Activated CD4-positive, alpha-beta memory T cell treated with anti-CD3 and anti-CD28 coated beads for 36 hours (primary cell): ENCODE measurements at regions not wholly inside any gene's neighbourhood (a gene's known extent, or its start where the extent isn't known, plus 50 kb on each side); places are given as distances from the start of the nearest gene placed in this dataset.

Experiments
- CTCF ChIA-PET: fragments of 350-600 bp; sonication (Branson Sonifier 250); formaldehyde crosslinking; loops from one replicate; lab custom pipeline; 2021; ENCODE audit warnings: antibody characterized with exemption, inconsistent platforms; lab: Charles Lee
- POLR2A ChIA-PET: fragments of 350-600 bp; sonication (Branson Sonifier 250); formaldehyde crosslinking; loops from one replicate; lab custom pipeline; 2021; ENCODE audit warnings: antibody characterized with exemption; lab: Charles Lee
- DNase-seq: peaks from one replicate; pipeline ENCODE4 v3.0.0-alpha.2; 2020
- H3K27ac Mint-ChIP-seq: one replicate; pipeline ENCODE4 v1.8.0; 2021; ENCODE audit warnings: mixed read lengths
- H3K27me3 Mint-ChIP-seq: one replicate; pipeline ENCODE4 v1.8.0; 2021; ENCODE audit warnings: mixed read lengths
- H3K36me3 Mint-ChIP-seq: one replicate; pipeline ENCODE4 v1.8.0; 2021; ENCODE audit warnings: mixed read lengths
- H3K4me1 Mint-ChIP-seq: one replicate; pipeline ENCODE4 v1.8.0; 2021; ENCODE audit warnings: low read depth, mixed read lengths
- H3K4me3 Mint-ChIP-seq: one replicate; pipeline ENCODE4 v1.8.0; 2021; ENCODE audit warnings: mild to moderate bottlenecking, mixed read lengths
- H3K9me3 Mint-ChIP-seq: one replicate; pipeline ENCODE4 v1.8.0; 2021; ENCODE audit warnings: mixed read lengths
- intact Hi-C: fragments of 100-400 bp; cut with micrococcal nuclease; formaldehyde crosslinking; loops from one replicate; pipeline ENCODE4 v1.15.1; 2023

- H3K27me3 Mint-ChIP-seq, result no peaks in the 10 kb centered on the region
- peaks cover 5% of the 10 kb centered on the region for H3K9me3 Mint-ChIP-seq
- ChIA-PET POLR2A (no interaction called here), CTCF (no interaction called here)
- H3K4me1 Mint-ChIP-seq, result no peaks in the 10 kb centered on the region
- H3K27ac Mint-ChIP-seq, result no peak overlapping the region
- no peak overlapping the region for H3K4me3 Mint-ChIP-seq
- no peaks in the 10 kb centered on the region for H3K36me3 Mint-ChIP-seq
- no peak for DNase-seq
- intact Hi-C loops, result no loop called here
Measured at GRCh38 chr4:127143460-127144195, 489.1 kb upstream of the INTU start.

- H3K27ac Mint-ChIP-seq, result no peak overlapping the region
- ChIA-PET POLR2A (no interaction called here), CTCF (no interaction called here)
- peaks cover 5% of the 10 kb centered on the region for H3K9me3 Mint-ChIP-seq
- intact Hi-C loops, result no loop called here
- no peak for DNase-seq
- H3K27me3 Mint-ChIP-seq, result no peaks in the 10 kb centered on the region
- no peaks in the 10 kb centered on the region for H3K36me3 Mint-ChIP-seq
- H3K4me3 Mint-ChIP-seq, result no peak overlapping the region
- H3K4me1 Mint-ChIP-seq, result no peaks in the 10 kb centered on the region
Measured at GRCh38 chr4:127145006-127145540, 487.7 kb upstream of the INTU start.

GRCh38 chr4:127148165-127148564 lies 484.6 kb upstream of the INTU start:
- Mint-ChIP-seq H3K27ac (no peak overlapping the region), H3K4me3 (no peak overlapping the region), H3K9me3 (no peaks in the 10 kb centered on the region), H3K4me1 (no peaks in the 10 kb centered on the region), H3K27me3 (no peaks in the 10 kb centered on the region), H3K36me3 (no peaks in the 10 kb centered on the region)
- POLR2A ChIA-PET, result no interaction called here
- intact Hi-C loops, result no loop called here
- CTCF ChIA-PET, result no interaction called here
- DNase-seq, result no peak

DNA sequence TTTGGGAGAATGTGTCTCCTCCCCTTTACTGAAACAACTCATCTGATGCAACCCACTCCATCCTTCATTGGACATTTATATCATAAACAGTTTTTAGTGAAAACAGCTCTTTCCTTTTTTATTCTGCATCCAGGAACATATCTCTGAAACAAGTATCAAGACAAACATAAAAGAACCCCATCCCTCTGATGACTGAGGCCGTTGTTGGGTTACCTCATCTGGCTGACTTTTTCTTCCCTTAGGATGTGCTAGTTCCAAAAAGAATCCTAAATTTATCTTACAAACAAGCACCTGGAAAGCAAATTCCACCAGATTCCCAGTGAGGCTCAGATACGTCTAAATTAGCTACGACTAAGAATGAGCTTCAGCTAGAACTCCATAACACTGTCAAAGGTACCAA lies 483.7 kb upstream of the INTU start:
- no peak overlapping the region for H3K4me3 Mint-ChIP-seq
- no peak overlapping the region for H3K27ac Mint-ChIP-seq

DNA sequence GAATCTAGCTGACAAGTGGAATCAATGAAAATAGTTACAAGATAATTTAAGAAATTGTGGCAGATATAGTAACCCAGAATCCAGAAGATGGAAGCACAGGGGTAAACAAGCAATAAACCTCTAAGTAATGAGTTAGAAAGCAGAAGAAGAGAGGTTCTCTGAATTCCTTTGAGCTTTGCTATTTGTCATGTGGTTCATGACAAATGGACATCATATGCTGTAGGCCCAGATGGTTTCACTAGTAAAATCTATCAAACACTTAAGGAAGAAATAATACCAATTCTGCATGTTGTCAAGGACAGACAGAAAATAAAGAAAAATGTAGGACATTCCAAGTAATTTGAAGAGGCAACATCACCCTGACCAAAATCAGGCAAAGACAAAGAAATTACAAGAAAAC lies 480.8 kb upstream of the INTU start:
- ChIA-PET POLR2A (no interaction called here), CTCF (no interaction called here)
- no peak overlapping the region for H3K4me3 Mint-ChIP-seq
- no peaks in the 10 kb centered on the region for H3K4me1 Mint-ChIP-seq
- no peaks in the 10 kb centered on the region for H3K27me3 Mint-ChIP-seq
- no peak for DNase-seq
- intact Hi-C loops, result no loop called here
- no peaks in the 10 kb centered on the region for H3K9me3 Mint-ChIP-seq
- H3K27ac Mint-ChIP-seq, result no peak overlapping the region
- H3K36me3 Mint-ChIP-seq, result no peaks in the 10 kb centered on the region

More for the DNA sequence above, 483.7 kb upstream of the INTU start:
- Mint-ChIP-seq H3K9me3 (no peaks in the 10 kb centered on the region), H3K27me3 (no peaks in the 10 kb centered on the region), H3K4me1 (no peaks in the 10 kb centered on the region), H3K36me3 (no peaks in the 10 kb centered on the region)
- ChIA-PET POLR2A (no interaction called here), CTCF (no interaction called here)
- no peak for DNase-seq
- intact Hi-C loops, result no loop called here

GRCh38 chr4:127155116-127155515 lies 477.6 kb upstream of the INTU start:
- H3K4me3 Mint-ChIP-seq, result no peak overlapping the region
- no peak overlapping the region for H3K27ac Mint-ChIP-seq
- CTCF ChIA-PET, result no interaction called here
- intact Hi-C loops, result no loop called here
- no peaks in the 10 kb centered on the region for H3K27me3 Mint-ChIP-seq
- H3K36me3 Mint-ChIP-seq, result no peaks in the 10 kb centered on the region
- no peak for DNase-seq
- no peaks in the 10 kb centered on the region for H3K9me3 Mint-ChIP-seq
- H3K4me1 Mint-ChIP-seq, result no peaks in the 10 kb centered on the region
- POLR2A ChIA-PET, result no interaction called here

DNA sequence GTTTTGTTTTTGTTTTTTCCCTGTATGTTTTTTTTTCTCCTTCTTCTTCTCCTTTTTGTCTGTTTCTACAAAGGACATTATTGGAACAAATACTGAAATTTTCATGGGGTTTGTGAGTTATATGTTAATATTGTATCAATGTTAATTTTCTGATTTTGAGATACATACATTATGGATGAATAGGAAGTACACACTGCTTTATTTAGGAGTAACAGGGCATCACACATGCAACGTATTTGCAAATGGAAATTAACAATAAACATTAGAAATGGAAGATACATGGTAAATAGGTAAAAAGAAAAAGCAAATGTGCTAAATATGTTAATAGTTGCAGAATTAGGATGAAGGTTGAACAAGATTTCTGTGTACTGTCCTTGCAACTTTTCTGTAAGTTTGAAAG lies 477.2 kb upstream of the INTU start:
- Mint-ChIP-seq H3K4me3 (no peak overlapping the region), H3K36me3 (no peaks in the 10 kb centered on the region), H3K27ac (no peak overlapping the region), H3K27me3 (no peaks in the 10 kb centered on the region), H3K4me1 (no peaks in the 10 kb centered on the region), H3K9me3 (no peaks in the 10 kb centered on the region)
- ChIA-PET CTCF (no interaction called here), POLR2A (no interaction called here)
- intact Hi-C loops, result no loop called here
- DNase-seq, result no peak

- Mint-ChIP-seq H3K27ac (no peak overlapping the region), H3K27me3 (no peaks in the 10 kb centered on the region), H3K9me3 (peaks cover 7% of the 10 kb centered on the region), H3K36me3 (no peaks in the 10 kb centered on the region), H3K4me1 (no peaks in the 10 kb centered on the region), H3K4me3 (no peak overlapping the region)
- no peak for DNase-seq
- ChIA-PET CTCF (no interaction called here), POLR2A (no interaction called here)
- intact Hi-C loops, result no loop called here
Measured at GRCh38 chr4:127162741-127163140, 470.0 kb upstream of the INTU start.

DNA sequence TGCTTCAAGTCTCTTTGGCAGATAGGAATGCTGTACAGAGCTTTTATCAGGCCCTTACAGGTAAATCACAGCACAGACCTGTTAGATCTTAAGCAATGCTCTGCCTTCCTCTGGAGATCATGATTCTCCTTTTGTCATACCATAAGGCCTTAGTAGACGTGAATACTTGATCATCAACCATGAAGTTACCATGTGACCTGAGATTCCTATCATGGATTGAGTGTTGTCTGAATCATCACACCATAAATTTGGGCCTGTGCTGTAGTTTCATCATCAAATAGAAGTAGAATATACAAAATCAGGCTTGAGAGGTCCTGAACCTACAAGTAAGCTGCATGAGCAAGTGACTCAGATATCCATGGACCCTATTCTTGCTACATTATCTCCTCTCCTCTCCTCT lies 466.8 kb upstream of the INTU start:
- CTCF ChIA-PET, result no interaction called here
- H3K36me3 Mint-ChIP-seq, result no peaks in the 10 kb centered on the region
- H3K4me1 Mint-ChIP-seq, result no peaks in the 10 kb centered on the region
- POLR2A ChIA-PET, result no interaction called here
- no peak overlapping the region for H3K4me3 Mint-ChIP-seq
- H3K9me3 Mint-ChIP-seq, result peaks cover 4% of the 10 kb centered on the region
- DNase-seq, result no peak
- no peaks in the 10 kb centered on the region for H3K27me3 Mint-ChIP-seq
- no peak overlapping the region for H3K27ac Mint-ChIP-seq
- intact Hi-C loops, result no loop called here

GRCh38 chr4:127174201-127174600 lies 458.6 kb upstream of the INTU start:
- ChIA-PET POLR2A (no interaction called here), CTCF (no interaction called here)
- H3K27me3 Mint-ChIP-seq, result no peaks in the 10 kb centered on the region
- DNase-seq, result no peak
- H3K4me3 Mint-ChIP-seq, result no peak overlapping the region
- no peak overlapping the region for H3K27ac Mint-ChIP-seq
- no peaks in the 10 kb centered on the region for H3K4me1 Mint-ChIP-seq
- no peaks in the 10 kb centered on the region for H3K36me3 Mint-ChIP-seq
- H3K9me3 Mint-ChIP-seq, result no peaks in the 10 kb centered on the region
- intact Hi-C loops, result no loop called here

- H3K4me1 Mint-ChIP-seq, result no peaks in the 10 kb centered on the region
- POLR2A ChIA-PET, result no interaction called here
- intact Hi-C loops, result no loop called here
- no peaks in the 10 kb centered on the region for H3K9me3 Mint-ChIP-seq
- CTCF ChIA-PET, result no interaction called here
- no peak for DNase-seq
- no peaks in the 10 kb centered on the region for H3K27me3 Mint-ChIP-seq
- H3K4me3 Mint-ChIP-seq, result no peak overlapping the region
- H3K36me3 Mint-ChIP-seq, result no peaks in the 10 kb centered on the region
- no peak overlapping the region for H3K27ac Mint-ChIP-seq
Measured at GRCh38 chr4:127174616-127175015, 458.1 kb upstream of the INTU start.

- H3K27me3 Mint-ChIP-seq, result no peaks in the 10 kb centered on the region
- CTCF ChIA-PET, result no interaction called here
- no peak overlapping the region for H3K27ac Mint-ChIP-seq
- no peak overlapping the region for H3K4me3 Mint-ChIP-seq
- POLR2A ChIA-PET, result no interaction called here
- H3K36me3 Mint-ChIP-seq, result no peaks in the 10 kb centered on the region
- H3K4me1 Mint-ChIP-seq, result no peaks in the 10 kb centered on the region
- H3K9me3 Mint-ChIP-seq, result peaks cover 10% of the 10 kb centered on the region
- no peak for DNase-seq
- intact Hi-C loops, result no loop called here
Measured at GRCh38 chr4:127179256-127180087, 453.3 kb upstream of the INTU start.

DNA sequence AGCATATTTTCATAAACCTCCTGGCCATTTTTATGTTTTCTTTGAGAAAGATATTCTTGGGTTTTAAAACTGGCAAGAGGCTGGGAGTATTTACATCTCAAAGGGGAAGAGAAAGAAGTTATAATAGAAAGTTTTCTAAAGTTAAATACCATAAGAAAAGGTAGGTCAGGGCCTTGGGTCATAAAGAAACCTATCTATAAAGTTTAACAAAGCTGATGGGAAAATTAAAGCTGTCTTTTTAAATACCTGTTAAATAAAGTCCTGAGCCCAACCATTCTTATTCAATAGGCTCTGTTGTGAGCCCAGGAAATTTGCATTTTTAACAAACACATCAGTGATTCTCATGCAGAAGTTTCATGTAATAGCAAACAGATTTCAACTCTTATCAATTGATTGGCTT lies 451.8 kb upstream of the INTU start:
- ChIA-PET POLR2A (no interaction called here), CTCF (no interaction called here)
- intact Hi-C loops, result no loop called here
- Mint-ChIP-seq H3K27me3 (no peaks in the 10 kb centered on the region), H3K9me3 (peaks cover 12% of the 10 kb centered on the region), H3K36me3 (no peaks in the 10 kb centered on the region), H3K27ac (no peak overlapping the region), H3K4me1 (no peaks in the 10 kb centered on the region), H3K4me3 (no peak overlapping the region)
- no peak for DNase-seq
